Transverse colon (tissue), 4 donors: ENCODE measurements at regions not wholly inside any gene's neighbourhood (a gene's known extent, or its start where the extent isn't known, plus 50 kb on each side); places are given as distances from the start of the nearest gene placed in this dataset.

Source experiments
- DNase-seq: peaks from one replicate; pipeline ENCODE4 v3.0.0-alpha.2; 2019
- H3K27ac ChIP-seq, 4 donors: fragments of 200-600 bp; sonication (generic); 2 replicates each; pipeline ENCODE4 v1.5.1; 2016 to 2018; ENCODE audit warnings: inconsistent platforms in 4 of 4
- H3K27me3 ChIP-seq: fragments of 200-600 bp; sonication (generic); 2 replicates; pipeline ENCODE4 v1.5.1; 2017; ENCODE audit warnings: inconsistent platforms
- H3K36me3 ChIP-seq, 4 donors: fragments of 200-600 bp; sonication (generic); 2 replicates each; pipeline ENCODE4 v1.5.1; 2017 to 2019; ENCODE audit warnings: inconsistent platforms in 4 of 4
- H3K4me1 ChIP-seq, 4 donors: fragments of 200-600 bp; sonication (generic); 2 replicates each; pipeline ENCODE4 v1.5.1; 2017 to 2020; ENCODE audit warnings: inconsistent platforms in 4 of 4
- H3K4me3 ChIP-seq, 4 donors: fragments of 200-600 bp; sonication (generic); 1 replicate in 1 of 4; 2 replicates in 3 of 4; pipeline versions ENCODE4 v1.5.1 to v1.6.1; 2017 to 2019; ENCODE audit warnings: inconsistent platforms in 4 of 4
- H3K9me3 ChIP-seq, 2 donors: fragments of 200-600 bp; sonication (generic); 2 replicates each; pipeline ENCODE4 v1.5.1; 2017 to 2019; ENCODE audit warnings: inconsistent platforms in 2 of 2
- EP300 ChIP-seq: sonication (generic); formaldehyde crosslinking; IDR thresholded peaks from one replicate; pipeline ENCODE4 v1.6.1; 2017; ENCODE audit warnings: antibody characterized with exemption, low read depth
- POLR2A ChIP-seq: fragments of 450-650 bp; IDR thresholded peaks from one replicate; pipeline ENCODE4 v1.6.1; 2016; ENCODE audit warnings: antibody characterized with exemption, mild to moderate bottlenecking, moderate library complexity
- POLR2AphosphoS5 ChIP-seq, 3 donors: sonication (generic); formaldehyde crosslinking; IDR thresholded peaks; one replicate each; pipeline ENCODE4 v1.6.1; 2016; ENCODE audit warnings: antibody characterized with exemption in 3 of 3
- WGBS, 2 donors: methylation state at CpG; one replicate each; pipeline ENCODE4 v1.1.5; 2018; ENCODE audit warnings: low coverage in 1 of 2; 5-methylcytosine and 5-hydroxymethylcytosine counted together
- in situ Hi-C, 4 donors: fragments of 200-750 bp; cut with MboI; loops; one replicate each; pipeline versions ENCODE4 v1.15.0 to v1.15.1; 2017; ENCODE audit warnings: low sequenced_read_pairs in 3 of 4, low pct_ligation_motif_present in 1 of 4, low pct_unique_long_range_greater_than_20kb in 1 of 4
- intact Hi-C: fragments of 100-400 bp; cut with DNase I; formaldehyde crosslinking; loops from one replicate; pipeline ENCODE4 v1.15.1; 2023; ENCODE audit warnings: low total_unique reads
- TF ChIP-seq, protein P1 (sequence below), 5 experiments: fragments of 200-600 bp in 3 of 5; fragments of 450-650 bp in 2 of 5; sonication (generic) in 3 of 5; IDR thresholded peaks; 1 replicate in 2 of 5; 2 replicates in 3 of 5; pipeline ENCODE4 v1.5.1; 2016 to 2017; ENCODE audit warnings: antibody characterized with exemption in 5 of 5, inconsistent platforms in 3 of 5, mild to moderate bottlenecking in 2 of 5, moderate library complexity in 1 of 5

GRCh38 chr1:238099871-238100270 lies 209.1 kb upstream of the ZP4 start:
- DNase-seq = no peak
- H3K9me3 ChIP-seq = no peaks in the 10 kb centered on the region
- H3K4me3 ChIP-seq = no peak overlapping the region
- H3K4me1 ChIP-seq = no peaks in the 10 kb centered on the region
- H3K27me3 ChIP-seq = no peaks in the 10 kb centered on the region
- no peak for TF ChIP-seq EP300
- TF ChIP-seq, protein P1, sequence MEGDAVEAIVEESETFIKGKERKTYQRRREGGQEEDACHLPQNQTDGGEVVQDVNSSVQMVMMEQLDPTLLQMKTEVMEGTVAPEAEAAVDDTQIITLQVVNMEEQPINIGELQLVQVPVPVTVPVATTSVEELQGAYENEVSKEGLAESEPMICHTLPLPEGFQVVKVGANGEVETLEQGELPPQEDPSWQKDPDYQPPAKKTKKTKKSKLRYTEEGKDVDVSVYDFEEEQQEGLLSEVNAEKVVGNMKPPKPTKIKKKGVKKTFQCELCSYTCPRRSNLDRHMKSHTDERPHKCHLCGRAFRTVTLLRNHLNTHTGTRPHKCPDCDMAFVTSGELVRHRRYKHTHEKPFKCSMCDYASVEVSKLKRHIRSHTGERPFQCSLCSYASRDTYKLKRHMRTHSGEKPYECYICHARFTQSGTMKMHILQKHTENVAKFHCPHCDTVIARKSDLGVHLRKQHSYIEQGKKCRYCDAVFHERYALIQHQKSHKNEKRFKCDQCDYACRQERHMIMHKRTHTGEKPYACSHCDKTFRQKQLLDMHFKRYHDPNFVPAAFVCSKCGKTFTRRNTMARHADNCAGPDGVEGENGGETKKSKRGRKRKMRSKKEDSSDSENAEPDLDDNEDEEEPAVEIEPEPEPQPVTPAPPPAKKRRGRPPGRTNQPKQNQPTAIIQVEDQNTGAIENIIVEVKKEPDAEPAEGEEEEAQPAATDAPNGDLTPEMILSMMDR (IDR thresholded peaks at IDR 0.05) = no peak
- TF ChIP-seq POLR2AphosphoS5 (IDR thresholded peaks at IDR 0.05) = no peak
- TF ChIP-seq POLR2A = no peak
- H3K36me3 ChIP-seq = no peaks in the 10 kb centered on the region
- intact Hi-C loops (no loop called here), in situ Hi-C loops (no loop called here)
- WGBS, 2 donors = 98% methylated on average over 2 of the region's 2 CpGs; no CpG with 5 or more reads in 1 of the 2 donors
- no peak overlapping the region for H3K27ac ChIP-seq

- Histone ChIP-seq H3K36me3 (no peaks in the 10 kb centered on the region), H3K4me1 (no peaks in the 10 kb centered on the region), H3K27ac (no peak overlapping the region), H3K4me3 (no peak overlapping the region), H3K9me3 (no peaks in the 10 kb centered on the region), H3K27me3 (no peaks in the 10 kb centered on the region)
- no peak for DNase-seq
- in situ Hi-C loops (loop anchor here in 1 of 4 donors (10.0 kb wide), 1 partner anchor 65 kb away; no protein-coding TSS in a partner anchor), intact Hi-C loops (no loop called here)
- no peak for TF ChIP-seq POLR2AphosphoS5 (IDR thresholded peaks at IDR 0.05)
These were observed 198.9 kb upstream of the ZP4 start for GRCh38 chr1:238089615-238090014.

DNA sequence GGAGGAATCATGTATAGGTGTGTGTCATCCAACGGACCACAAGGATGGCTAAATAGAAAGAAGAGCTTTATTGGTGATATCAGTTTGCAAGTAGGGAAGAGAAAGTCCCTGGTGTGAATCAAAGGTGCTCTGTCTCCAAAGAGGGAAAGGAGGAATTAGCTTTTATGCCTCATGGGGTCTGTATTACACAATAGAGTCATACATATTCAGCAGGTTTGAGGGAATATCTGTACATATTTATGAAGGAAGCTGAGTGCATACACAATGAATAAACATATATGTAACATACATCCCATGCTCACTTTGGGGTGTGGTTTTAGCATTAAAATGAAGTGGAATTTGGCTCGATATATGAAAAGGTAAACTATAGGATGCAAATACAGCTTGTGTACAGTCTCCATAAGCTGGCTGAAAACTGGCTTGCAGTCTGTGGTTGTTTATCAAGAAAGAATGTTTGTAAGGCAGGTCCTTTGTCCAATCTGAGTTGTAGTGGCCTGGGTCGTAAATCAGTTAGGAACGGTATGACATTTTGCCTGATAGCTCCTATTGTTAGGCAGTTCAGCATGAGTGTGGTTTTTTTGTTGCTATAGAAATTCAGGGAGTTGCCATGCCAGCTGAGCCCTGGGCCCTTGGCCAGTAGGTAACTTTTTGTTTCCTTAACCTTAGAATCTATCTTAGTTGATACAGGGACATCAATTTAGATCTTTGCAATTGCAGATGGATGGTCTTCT lies 198.0 kb upstream of the ZP4 start:
- Histone ChIP-seq H3K4me1 (no peaks in the 10 kb centered on the region), H3K27me3 (no peaks in the 10 kb centered on the region), H3K36me3 (no peaks in the 10 kb centered on the region), H3K9me3 (no peaks in the 10 kb centered on the region), H3K4me3 (no peak overlapping the region), H3K27ac (no peak overlapping the region)
- intact Hi-C loops = no loop called here
- no peak for TF ChIP-seq EP300
- TF ChIP-seq POLR2AphosphoS5 (IDR thresholded peaks at IDR 0.05) = no peak
- TF ChIP-seq POLR2A = no peak
- TF ChIP-seq, protein P1 (IDR thresholded peaks at IDR 0.05) = no peak
- in situ Hi-C loops = loop anchor here in 1 of 4 donors (10.0 kb wide), 1 partner anchor 64 kb away; no protein-coding TSS in a partner anchor
- WGBS, 2 donors = 41 to 43% methylated on average over 3 to 4 of the region's 4 CpGs
- no peak for DNase-seq

DNA sequence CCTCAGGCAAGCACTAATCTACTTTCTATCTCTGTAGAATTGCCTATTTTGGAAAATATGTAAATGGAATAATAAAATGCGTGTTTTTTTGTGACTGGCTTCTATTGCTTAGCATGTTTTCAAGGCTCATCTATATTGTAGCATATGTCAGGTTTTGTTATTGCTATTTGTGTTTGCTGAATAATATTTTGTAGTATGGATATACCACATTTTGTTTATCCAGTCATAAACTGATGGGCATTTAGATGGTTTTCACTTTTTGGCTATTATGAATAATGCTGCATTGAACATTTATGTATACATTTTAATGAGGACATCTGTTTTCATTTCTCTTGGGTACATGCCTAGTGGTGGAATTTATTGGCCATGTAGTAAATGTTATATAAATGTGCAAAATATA lies 183.3 kb upstream of the ZP4 start:
- H3K9me3 ChIP-seq = no peaks in the 10 kb centered on the region
- 46 to 65% methylated on average over 1 of the region's 1 CpG for WGBS, 2 donors
- no peak overlapping the region for H3K4me3 ChIP-seq
- no peak for DNase-seq
- H3K36me3 ChIP-seq = no peaks in the 10 kb centered on the region
- H3K27me3 ChIP-seq = no peaks in the 10 kb centered on the region
- intact Hi-C loops (no loop called here), in situ Hi-C loops (no loop called here)
- no peaks in the 10 kb centered on the region for H3K4me1 ChIP-seq
- no peak overlapping the region for H3K27ac ChIP-seq
- TF ChIP-seq EP300 (no peak), POLR2A (no peak), POLR2AphosphoS5 (IDR thresholded peaks at IDR 0.05) (no peak)
- TF ChIP-seq, protein P1 (IDR thresholded peaks at IDR 0.05) = no peak

GRCh38 chr1:238071061-238071460 lies 180.3 kb upstream of the ZP4 start:
- no peaks in the 10 kb centered on the region for H3K4me1 ChIP-seq
- no peaks in the 10 kb centered on the region for H3K36me3 ChIP-seq
- in situ Hi-C loops = no loop called here
- intact Hi-C loops = no loop called here
- no peak for DNase-seq
- H3K4me3 ChIP-seq = no peak overlapping the region
- H3K27me3 ChIP-seq = no peaks in the 10 kb centered on the region
- 78 to 83% methylated on average over 3 of the region's 3 CpGs for WGBS, 2 donors
- TF ChIP-seq, protein P1 (IDR thresholded peaks at IDR 0.05) = no peak
- TF ChIP-seq POLR2A = no peak
- no peak for TF ChIP-seq EP300
- TF ChIP-seq POLR2AphosphoS5 (IDR thresholded peaks at IDR 0.05) = no peak
- no peak overlapping the region for H3K27ac ChIP-seq
- H3K9me3 ChIP-seq = no peaks in the 10 kb centered on the region
